GM18519 (cell line): ENCODE measurements at regions not wholly inside any gene's neighbourhood (a gene's known extent, or its start where the extent isn't known, plus 50 kb on each side); places are given as distances from the start of the nearest gene placed in this dataset.

Source experiments
- ATAC-seq: cut with Tn5 transposase; IDR thresholded peaks from one replicate; pipeline ENCODE4 v1.9.1; 2021; ENCODE audit warnings: mild to moderate bottlenecking, moderate library complexity; ENCODE audit not compliant: unreplicated experiment, low FRiP score

- peak; percentile 47 for ATAC-seq
Observed at GRCh38 chr3:10758304-10759037, 57.6 kb upstream of the SLC6A11 start.

- ATAC-seq: no peak
Observed at GRCh38 chr3:10759495-10759894, 56.5 kb upstream of the SLC6A11 start.

DNA sequence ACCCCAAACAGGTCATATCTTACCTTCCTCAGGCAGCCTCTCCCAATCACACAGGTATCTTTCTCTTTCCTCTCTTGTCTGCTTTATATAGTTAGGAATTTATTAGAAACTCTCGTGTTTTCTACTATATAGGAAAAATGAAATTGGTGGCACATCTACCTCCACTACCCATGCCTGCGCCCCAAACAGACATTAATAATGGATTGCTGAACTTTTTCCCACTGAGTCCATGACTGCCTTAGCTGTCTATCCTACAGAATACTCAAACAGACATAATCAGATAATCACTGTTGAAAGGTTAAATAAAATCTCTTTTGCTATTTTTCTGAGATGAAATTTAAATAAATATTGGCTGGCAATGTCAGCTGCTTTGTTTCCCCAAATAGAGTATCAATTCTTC lies 55.8 kb upstream of the SLC6A11 start:
- ATAC-seq: no peak

GRCh38 chr3:10761583-10761982 lies 54.4 kb upstream of the SLC6A11 start:
- no peak for ATAC-seq

- ATAC-seq: no peak
Observed at GRCh38 chr3:10762116-10762515, 53.9 kb upstream of the SLC6A11 start.

DNA sequence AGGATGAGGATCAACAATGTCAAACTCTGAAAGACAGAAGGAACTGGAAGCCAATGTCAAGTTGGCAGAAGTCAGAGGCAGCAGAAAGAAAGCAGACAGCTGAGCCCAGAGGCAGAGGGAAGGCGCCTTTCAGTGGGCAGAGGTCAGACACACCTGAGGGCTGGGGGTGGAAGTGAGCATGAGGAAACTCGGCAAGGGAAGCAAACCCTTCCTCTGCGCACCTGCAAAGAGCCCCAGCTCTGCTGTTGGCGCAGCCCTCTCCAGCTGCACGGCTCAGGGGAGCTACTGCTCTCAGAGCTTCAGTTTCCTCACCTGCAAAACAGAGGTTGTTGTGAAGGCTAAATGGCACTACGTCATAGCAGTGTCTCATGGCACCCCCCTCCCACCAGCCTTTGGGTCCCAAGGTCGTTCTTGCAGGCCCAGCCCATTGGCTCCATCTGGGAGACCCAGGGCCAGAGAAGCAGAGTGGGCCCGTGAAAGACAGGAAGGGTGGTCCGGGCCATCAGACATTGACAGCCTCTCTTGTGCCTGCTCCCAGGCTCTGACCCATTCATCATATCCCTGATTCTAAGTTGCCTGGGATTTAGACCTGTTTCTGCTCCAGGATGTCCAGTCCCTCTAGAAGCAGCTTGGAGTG lies 53.3 kb upstream of the SLC6A11 start:
- ATAC-seq: no peak

- ATAC-seq: no peak
Observed at GRCh38 chr3:10763248-10763620, 52.8 kb upstream of the SLC6A11 start.

GRCh38 chr3:10763817-10764258 lies 52.2 kb upstream of the SLC6A11 start:
- no peak for ATAC-seq

DNA sequence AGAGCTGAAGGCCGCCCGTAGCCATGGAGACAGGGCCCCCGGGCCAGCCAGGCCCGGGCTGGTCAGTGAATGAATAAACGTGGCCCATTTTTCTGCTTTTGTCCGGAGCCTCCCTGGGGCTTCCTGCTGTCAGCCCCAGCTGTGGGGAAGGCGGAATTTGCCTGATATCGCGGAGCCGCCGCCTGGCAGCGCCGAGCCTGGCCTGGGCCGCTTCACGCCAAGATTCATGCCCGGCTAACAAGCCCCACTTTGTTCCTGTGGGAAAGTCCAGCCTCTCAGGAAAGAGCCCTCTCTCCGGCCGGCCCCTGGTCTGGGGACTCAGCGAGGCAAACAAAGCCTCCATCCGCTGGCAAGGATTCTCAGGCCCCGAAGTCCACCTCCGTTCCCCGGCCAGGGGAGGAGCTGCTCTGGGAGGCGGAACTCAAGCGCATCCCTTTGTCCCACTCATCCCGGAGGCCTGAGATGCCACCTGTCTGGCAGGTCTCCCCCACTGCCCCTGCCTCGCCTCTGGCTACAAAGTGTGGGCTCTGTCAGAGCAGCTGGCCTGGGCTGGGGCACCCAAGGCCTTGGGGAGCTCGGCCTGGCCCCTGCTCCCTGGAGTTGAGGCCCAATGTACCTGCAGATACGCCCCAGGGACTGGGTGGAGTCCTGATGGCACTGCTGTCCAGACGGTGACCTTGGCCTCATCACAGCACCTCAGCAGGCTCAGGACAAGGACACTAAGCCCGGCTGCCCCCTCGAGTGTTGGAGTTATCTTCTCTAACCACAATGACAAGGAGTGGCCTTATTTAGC lies 51.6 kb upstream of the SLC6A11 start:
- no peak for ATAC-seq

GRCh38 chr3:10766049-10766705 lies 49.9 kb upstream of the SLC6A11 start:
- ATAC-seq: no peak
